Caco-2 (cell line): ENCODE measurements at regions not wholly inside any gene's neighbourhood (a gene's known extent, or its start where the extent isn't known, plus 50 kb on each side); places are given as distances from the start of the nearest gene placed in this dataset.

Experiments
- BruUV-seq: library from RNA; stranded (reverse); fragments of 400-500 nt; replicated peaks from 2 replicates; lab custom pipeline; 2021; lab: Mats Ljungman, UMichigan
- CTCF ChIA-PET: fragments of 300-600 bp; sonication (Branson Sonifier 250); formaldehyde crosslinking; loops from one replicate; lab custom pipeline; 2022; ENCODE audit warnings: antibody characterized with exemption; lab: Charles Lee
- POLR2A ChIA-PET: fragments of 300-600 bp; sonication (Branson Sonifier 250); formaldehyde crosslinking; loops from one replicate; lab custom pipeline; 2022; ENCODE audit warnings: antibody characterized with exemption; lab: Charles Lee
- DNase-seq, 2 experiments: peaks; one replicate each; pipeline versions ENCODE4 v3.0.0 to v3.0.0-alpha.2; 2020 to 2022
- H3K27me3 ChIP-seq: replicated peaks from 2 replicates; pipeline ENCODE4 v1.6.0; 2011; ENCODE audit warnings: low read length; ENCODE audit not compliant: control insufficient read depth, insufficient read depth
- H3K36me3 ChIP-seq: 2 replicates; pipeline ENCODE4 v1.5.1; 2011; ENCODE audit warnings: low read length; ENCODE audit not compliant: control insufficient read depth, insufficient read depth
- H3K4me1 ChIP-seq: fragments of 250-450 bp; sonication (Bioruptor Pico); 2 replicates; pipeline ENCODE4 v1.5.1; 2020; ENCODE audit warnings: mild to moderate bottlenecking
- H3K4me3 ChIP-seq: 2 replicates; pipeline ENCODE4 v1.5.1; 2011; ENCODE audit warnings: low read depth, mild to moderate bottlenecking, control low read depth, low read length
- H3K9me3 ChIP-seq: fragments of 250-450 bp; sonication (Bioruptor Pico); 2 replicates; pipeline ENCODE4 v1.5.1; 2020; ENCODE audit warnings: mild to moderate bottlenecking, moderate library complexity
- H3K27ac Mint-ChIP-seq: one replicate; pipeline ENCODE4 v1.8.0; 2022; ENCODE audit warnings: mixed read lengths; ENCODE audit not compliant: unreplicated experiment
- H3K27me3 Mint-ChIP-seq: one replicate; pipeline ENCODE4 v1.8.0; 2022; ENCODE audit warnings: mixed read lengths; ENCODE audit not compliant: insufficient read depth, unreplicated experiment
- H3K36me3 Mint-ChIP-seq: one replicate; pipeline ENCODE4 v1.8.0; 2022; ENCODE audit warnings: mild to moderate bottlenecking, mixed read lengths; ENCODE audit not compliant: insufficient read depth, unreplicated experiment
- H3K4me1 Mint-ChIP-seq: one replicate; pipeline ENCODE4 v1.8.0; 2022; ENCODE audit warnings: low read depth, mixed read lengths; ENCODE audit not compliant: unreplicated experiment
- H3K4me3 Mint-ChIP-seq: one replicate; pipeline ENCODE4 v1.8.0; 2022; ENCODE audit warnings: mild to moderate bottlenecking, moderate library complexity, mixed read lengths; ENCODE audit not compliant: unreplicated experiment
- H3K9me3 Mint-ChIP-seq: one replicate; pipeline ENCODE4 v1.8.0; 2022; ENCODE audit warnings: mixed read lengths; ENCODE audit not compliant: unreplicated experiment
- CTCF ChIP-seq, 2 experiments: fragments of 200-600 bp in 1 of 2; IDR thresholded peaks; 1 replicate in 1 of 2; 2 replicates in 1 of 2; pipeline versions ENCODE4 v1.5.1 to v1.8.0; 2011 to 2022; ENCODE audit warnings: antibody characterized with exemption in 1 of 2, control low read depth in 1 of 2, inconsistent platforms in 1 of 2, low read depth in 1 of 2, low read length in 1 of 2, mild to moderate bottlenecking in 1 of 2, moderate library complexity in 1 of 2; ENCODE audit not compliant: insufficient read depth in 1 of 2, severe bottlenecking in 1 of 2, unreplicated experiment in 1 of 2
- intact Hi-C: fragments of 100-400 bp; cut with micrococcal nuclease; formaldehyde crosslinking; loops from one replicate; pipeline ENCODE4 v1.10.0; 2022; ENCODE audit not compliant: unreplicated experiment

GRCh38 chr17:14004927-14005620 is 64.2 kb upstream of the COX10 start:
- Mint-ChIP-seq H3K4me3 (no peak overlapping the region), H3K27me3 (no peaks in the 10 kb centered on the region), H3K36me3 (no peaks in the 10 kb centered on the region), H3K4me1 (no peaks in the 10 kb centered on the region), H3K9me3 (no peaks in the 10 kb centered on the region), H3K27ac (no peak overlapping the region)
- Histone ChIP-seq H3K27me3 (no peaks in the 10 kb centered on the region), H3K4me3 (no peak overlapping the region), H3K9me3 (no peaks in the 10 kb centered on the region), H3K36me3 (no peaks in the 10 kb centered on the region), H3K4me1 (no peaks in the 10 kb centered on the region)
- ChIA-PET CTCF (no interaction called here), POLR2A (no interaction called here)
- no TSS peak for BruUV-seq
- TF ChIP-seq CTCF (IDR thresholded peaks at IDR 0.05; ENCODE audit: insufficient read depth in 1 of 2, low read depth in 1 of 2, low read length in 1 of 2, severe bottlenecking in 1 of 2, unreplicated experiment in 1 of 2): no peak
- intact Hi-C loops: no loop called here
- no peak for DNase-seq

GRCh38 chr17:14006249-14006942 is 62.9 kb upstream of the COX10 start:
- Mint-ChIP-seq H3K27me3 (no peaks in the 10 kb centered on the region), H3K36me3 (no peaks in the 10 kb centered on the region), H3K4me3 (no peak overlapping the region), H3K27ac (no peak overlapping the region), H3K4me1 (no peaks in the 10 kb centered on the region), H3K9me3 (no peaks in the 10 kb centered on the region)
- Histone ChIP-seq H3K9me3 (no peaks in the 10 kb centered on the region), H3K36me3 (no peaks in the 10 kb centered on the region), H3K4me1 (no peaks in the 10 kb centered on the region), H3K4me3 (no peak overlapping the region), H3K27me3 (no peaks in the 10 kb centered on the region)
- DNase-seq: no peak
- ChIA-PET POLR2A (no interaction called here), CTCF (no interaction called here)
- no peak for TF ChIP-seq CTCF (IDR thresholded peaks at IDR 0.05; ENCODE audit: insufficient read depth in 1 of 2, low read depth in 1 of 2, low read length in 1 of 2, severe bottlenecking in 1 of 2, unreplicated experiment in 1 of 2)
- intact Hi-C loops: no loop called here
- no TSS peak for BruUV-seq

- ChIA-PET CTCF (no interaction called here), POLR2A (no interaction called here)
- no peaks in the 10 kb centered on the region for H3K9me3 ChIP-seq
- no peak overlapping the region for H3K4me3 Mint-ChIP-seq
- no peaks in the 10 kb centered on the region for H3K4me1 ChIP-seq
- no peaks in the 10 kb centered on the region for H3K4me1 Mint-ChIP-seq
- no peaks in the 10 kb centered on the region for H3K27me3 Mint-ChIP-seq
- H3K27me3 ChIP-seq: no peaks in the 10 kb centered on the region
- no peaks in the 10 kb centered on the region for H3K9me3 Mint-ChIP-seq
- no peak overlapping the region for H3K27ac Mint-ChIP-seq
- no TSS peak for BruUV-seq
- no peak overlapping the region for H3K4me3 ChIP-seq
- no peak for TF ChIP-seq CTCF (IDR thresholded peaks at IDR 0.05; ENCODE audit: insufficient read depth in 1 of 2, low read depth in 1 of 2, low read length in 1 of 2, severe bottlenecking in 1 of 2, unreplicated experiment in 1 of 2)
- DNase-seq: no peak
- H3K36me3 ChIP-seq: no peaks in the 10 kb centered on the region
- intact Hi-C loops: no loop called here
- H3K36me3 Mint-ChIP-seq: no peaks in the 10 kb centered on the region
Measured at GRCh38 chr17:14007951-14008350, 61.4 kb upstream of the COX10 start.
